GM12878 (cell line): ENCODE measurements at regions not wholly inside any gene's neighbourhood (a gene's known extent, or its start where the extent isn't known, plus 50 kb on each side); places are given as distances from the start of the nearest gene placed in this dataset.

ENCODE experiments used
- ATAC-seq: fragments of 200-7000 bp; cut with Tn5 transposase; 3 replicates; pipeline ENCODE4 v1.9.1; 2020; ENCODE audit warnings: mild to moderate bottlenecking, moderate library complexity
- BruUV-seq: library from RNA; stranded (reverse); fragments of 400-500 nt; replicated peaks from 2 replicates; lab custom pipeline; 2021; lab: Mats Ljungman, UMichigan
- CTCF ChIA-PET: fragments of 300-600 bp; sonication (Branson Sonifier 250); formaldehyde crosslinking; extraction: SDS; loops from one replicate; lab custom pipeline; 2021; ENCODE audit warnings: inconsistent platforms; lab: Yijun Ruan, JAX
- POLR2A ChIA-PET: fragments of 350-600 bp; formaldehyde crosslinking; extraction: SDS; loops from one replicate; lab custom pipeline; 2021; ENCODE audit warnings: inconsistent platforms; lab: Charles Lee
- RAD21 ChIA-PET: fragments of 300-600 bp; sonication (Branson Sonifier 250); formaldehyde crosslinking; loops from one replicate; lab custom pipeline; 2023; ENCODE audit warnings: antibody characterized with exemption; ENCODE audit not compliant: unreplicated experiment; lab: Charles Lee
- SMC1A ChIA-PET: fragments of 300-600 bp; sonication (Branson Sonifier 250); formaldehyde crosslinking; loops from one replicate; lab custom pipeline; 2023; ENCODE audit not compliant: unreplicated experiment, uncharacterized antibody; lab: Charles Lee
- DNase-seq: peaks from one replicate; pipeline ENCODE4 v3.0.0-alpha.2; 2011; ENCODE audit warnings: low read depth, low spot score
- FAIRE-seq: peaks from 3 replicates; lab custom pipeline; 2011; peaks lifted over from hg19 to GRCh38; lab: Jason Lieb, UNC
- H2AFZ ChIP-seq: 2 replicates; pipeline ENCODE4 v1.6.0; 2011; ENCODE audit warnings: low read depth, low read length, control low read depth; ENCODE audit not compliant: control insufficient read depth
- H3K27ac ChIP-seq: 2 replicates; pipeline ENCODE4 v1.5.1; 2011; ENCODE audit warnings: control low read depth; ENCODE audit not compliant: control insufficient read depth, insufficient read depth
- H3K27me3 ChIP-seq, 2 experiments: replicated peaks in 1 of 2; 2 replicates each; pipeline versions ENCODE4 v1.6.0 to v1.6.1; 2011; ENCODE audit warnings: low read length in 1 of 2; ENCODE audit not compliant: control insufficient read depth in 2 of 2, insufficient read depth in 2 of 2
- H3K36me3 ChIP-seq, 2 experiments: 2 replicates each; pipeline ENCODE4 v1.5.1; 2011; ENCODE audit warnings: low read length in 1 of 2; ENCODE audit not compliant: control insufficient read depth in 2 of 2, insufficient read depth in 2 of 2
- H3K4me1 ChIP-seq: 2 replicates; pipeline ENCODE4 v1.6.1; 2011; ENCODE audit warnings: mild to moderate bottlenecking, low read length, moderate library complexity, mixed read lengths; ENCODE audit not compliant: control insufficient read depth, insufficient read depth
- H3K4me2 ChIP-seq: 2 replicates; pipeline ENCODE4 v1.6.0; 2011; ENCODE audit warnings: control low read depth; ENCODE audit not compliant: control insufficient read depth, insufficient read depth
- H3K4me3 ChIP-seq: fragments of 200-600 bp; sonication (generic); 2 replicates; pipeline ENCODE4 v1.5.1; 2016
- H3K79me2 ChIP-seq: 2 replicates; pipeline ENCODE4 v1.6.0; 2011; ENCODE audit warnings: low read length; ENCODE audit not compliant: control insufficient read depth, insufficient read depth
- H3K9ac ChIP-seq: 2 replicates; pipeline ENCODE4 v1.8.0; 2011; ENCODE audit warnings: low read length, control low read depth, mixed read lengths; ENCODE audit not compliant: control insufficient read depth, insufficient read depth
- H3K9me3 ChIP-seq: replicated peaks from 3 replicates; pipeline ENCODE4 v1.5.1; 2011; ENCODE audit warnings: mild to moderate bottlenecking, low read length; ENCODE audit not compliant: control insufficient read depth, insufficient read depth
- H4K20me1 ChIP-seq: 2 replicates; pipeline ENCODE4 v1.6.0; 2011; ENCODE audit not compliant: control insufficient read depth, insufficient read depth
- ASH2L ChIP-seq: fragments of 300-600, 200-600 bp; sonication (generic); IDR thresholded peaks from 2 replicates; pipeline ENCODE4 v1.6.1; 2017; ENCODE audit warnings: low read depth, mild to moderate bottlenecking, borderline replicate concordance
- ATF2 ChIP-seq: IDR thresholded peaks from 2 replicates; pipeline ENCODE4 v1.6.1; 2012; ENCODE audit warnings: low read length, inconsistent platforms
- CBX5 ChIP-seq: sonication (generic); IDR thresholded peaks from 2 replicates; pipeline ENCODE4 v1.6.1; 2016; ENCODE audit warnings: low read depth, moderate library complexity, mild to moderate bottlenecking, inconsistent platforms
- CUX1 ChIP-seq: IDR thresholded peaks from 2 replicates; pipeline ENCODE4 v1.6.1; 2012; ENCODE audit warnings: improper control_type of control experiment, low read depth, low read length; ENCODE audit not compliant: insufficient replicate concordance
- E2F4 ChIP-seq: IDR thresholded peaks from 2 replicates; pipeline ENCODE4 v1.6.1; 2012; ENCODE audit warnings: low read depth, low read length, improper control_type of control experiment
- JUNB ChIP-seq: IDR thresholded peaks from 2 replicates; pipeline ENCODE4 v1.6.1; 2016; ENCODE audit warnings: antibody characterized with exemption, mild to moderate bottlenecking
- NKRF ChIP-seq: fragments of 450-650 bp; conservative IDR thresholded peaks from 2 replicates; pipeline ENCODE4 v1.6.1; 2017; ENCODE audit warnings: mild to moderate bottlenecking, moderate library complexity
- POLR2A ChIP-seq: IDR thresholded peaks from 2 replicates; pipeline ENCODE4 v1.6.1; 2011; ENCODE audit warnings: low read depth, mild to moderate bottlenecking, low read length
- SIN3A ChIP-seq: IDR thresholded peaks from 2 replicates; pipeline ENCODE4 v1.6.1; 2012; ENCODE audit warnings: low read depth, low read length, improper control_type of control experiment
- SIX5 ChIP-seq: IDR thresholded peaks from 2 replicates; pipeline ENCODE4 v1.6.1; 2011; ENCODE audit warnings: mild to moderate bottlenecking, low read depth, low read length, moderate library complexity; ENCODE audit not compliant: severe bottlenecking
- SPI1 ChIP-seq: IDR thresholded peaks from 2 replicates; pipeline ENCODE4 v1.6.1; 2011; ENCODE audit warnings: low read depth, mild to moderate bottlenecking, low read length, moderate library complexity, borderline replicate concordance; ENCODE audit not compliant: insufficient read depth
- SREBF2 ChIP-seq: IDR thresholded peaks from 2 replicates; pipeline ENCODE4 v1.6.1; 2012; ENCODE audit warnings: mild to moderate bottlenecking, low read length
- SUZ12 ChIP-seq: fragments of 200-600 bp; sonication (generic); IDR thresholded peaks from one replicate; pipeline ENCODE4 v1.6.1; 2018; ENCODE audit warnings: antibody characterized with exemption, mild to moderate bottlenecking; ENCODE audit not compliant: unreplicated experiment
- ZNF622 ChIP-seq: fragments of 450-650 bp; IDR thresholded peaks from 2 replicates; pipeline ENCODE4 v1.6.1; 2017; ENCODE audit warnings: mild to moderate bottlenecking, inconsistent platforms
- WGBS: methylation state at CpG from one replicate; pipeline ENCODE4 v1.1.6; 2016; ENCODE audit warnings: low lambda C conversion rate; ENCODE audit not compliant: insufficient replicate concordance, insufficient coverage; ENCODE audit errors: missing lambda C conversion rate; 5-methylcytosine and 5-hydroxymethylcytosine counted together
- in situ Hi-C: fragments of 300-500 bp; cut with MboI; formaldehyde crosslinking; loops from 9 replicates; pipeline ENCODE4 v1.14.3; 2018; ENCODE audit warnings: mixed read lengths
- intact Hi-C: fragments of 100-400 bp; cut with micrococcal nuclease; formaldehyde crosslinking; loops from one replicate; pipeline ENCODE4 v1.14.2; 2022; ENCODE audit not compliant: unreplicated experiment

- no peak for FAIRE-seq
- H3K27me3 ChIP-seq = no peaks in the 10 kb centered on the region
- TF ChIP-seq CBX5 = no peak
- TF ChIP-seq NKRF = no peak
- no peak for TF ChIP-seq SIN3A
- no peak for TF ChIP-seq SPI1
- no peak for TF ChIP-seq E2F4
- no peak for TF ChIP-seq POLR2A
- no peak for TF ChIP-seq SIX5
- TF ChIP-seq ASH2L = no peak
- no peak for TF ChIP-seq SREBF2
- no peak for TF ChIP-seq ATF2
- TF ChIP-seq JUNB = no peak
- no peak for TF ChIP-seq CUX1
- TF ChIP-seq SUZ12 = no peak
- no peak for TF ChIP-seq ZNF622
- TF ChIP-seq, all 136 proteins: peak for 0
- in situ Hi-C loops (no loop called here), intact Hi-C loops (no loop called here)
- no peak overlapping the region for H3K9ac ChIP-seq
- no TSS peak for BruUV-seq
- WGBS = 99% methylated on average over 5 of the region's 5 CpGs
- no peaks in the 10 kb centered on the region for H3K9me3 ChIP-seq
- H3K79me2 ChIP-seq = no peaks in the 10 kb centered on the region
- DNase-seq (no peak), ATAC-seq (no peak)
- no peak overlapping the region for H3K4me3 ChIP-seq
- H3K36me3 ChIP-seq = no peaks in the 10 kb centered on the region; a peak in 2 of 4 replicates
- H3K4me1 ChIP-seq = no peaks in the 10 kb centered on the region
- no peak overlapping the region for H3K27ac ChIP-seq
- H2AFZ ChIP-seq = no peak overlapping the region
- SMC1A ChIA-PET = no interaction called here
- H4K20me1 ChIP-seq = no peaks in the 10 kb centered on the region
- H3K4me2 ChIP-seq = no peak overlapping the region
- CTCF ChIA-PET = no interaction called here
- RAD21 ChIA-PET = no interaction called here
- POLR2A ChIA-PET = no interaction called here
Measured at GRCh38 chr16:27681681-27682080, 131.7 kb downstream of the KATNIP start.
